ENCODE measurements at regions not wholly inside any gene's neighbourhood (a gene's known extent, or its start where the extent isn't known, plus 50 kb on each side); places are given as distances from the start of the nearest gene placed in this dataset.

- no peak for TF ChIP-seq CTCF (IDR thresholded peaks at IDR 0.05)
- TF ChIP-seq POLR2A (IDR thresholded peaks at IDR 0.05), result no peak
These were observed 53.6 kb upstream of the CCDC190 start for GRCh38 chr1:162914601-162915000.

Measured in testis (tissue), 2 donors.